Stimulated activated CD4-positive, alpha-beta T cell treated with anti-CD3 and anti-CD28 coated beads, Interleukin-4, amount 100 ng/mL, for 4 hours (primary cell): ENCODE measurements at regions not wholly inside any gene's neighbourhood (a gene's known extent, or its start where the extent isn't known, plus 50 kb on each side); places are given as distances from the start of the nearest gene placed in this dataset.

Experiments
- DNase-seq, 2 experiments: peaks; one replicate each; pipeline ENCODE4 v3.0.0-alpha.2; 2020

DNA sequence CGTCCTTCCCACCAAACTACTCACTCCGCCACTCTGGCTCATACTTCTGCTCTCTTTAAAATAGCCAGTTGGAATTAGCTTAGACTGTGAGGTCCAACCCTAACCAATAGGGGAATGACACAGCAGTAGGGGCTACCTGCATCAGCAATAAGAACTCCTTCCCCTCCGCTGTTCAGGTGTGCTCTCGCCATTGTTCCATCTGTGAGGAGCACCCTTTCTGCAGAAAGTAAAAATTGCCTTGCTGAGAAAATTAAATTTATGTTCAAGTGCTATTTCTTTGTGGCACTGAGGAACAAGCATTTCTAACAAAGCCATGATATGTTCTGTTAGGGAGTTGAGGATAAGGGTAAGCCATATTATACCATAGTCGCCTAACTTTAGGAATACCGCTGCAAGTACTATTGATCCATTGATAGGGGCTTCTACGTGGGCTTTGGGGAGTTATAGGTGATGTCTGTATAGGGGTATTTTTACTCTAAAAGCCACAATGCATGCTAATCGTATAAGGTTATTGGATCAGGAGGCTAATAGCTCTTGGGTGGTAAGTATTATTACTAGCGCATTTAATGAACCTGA is 1269.5 kb downstream of the TYW1 start:
- no peak for DNase-seq

DNA sequence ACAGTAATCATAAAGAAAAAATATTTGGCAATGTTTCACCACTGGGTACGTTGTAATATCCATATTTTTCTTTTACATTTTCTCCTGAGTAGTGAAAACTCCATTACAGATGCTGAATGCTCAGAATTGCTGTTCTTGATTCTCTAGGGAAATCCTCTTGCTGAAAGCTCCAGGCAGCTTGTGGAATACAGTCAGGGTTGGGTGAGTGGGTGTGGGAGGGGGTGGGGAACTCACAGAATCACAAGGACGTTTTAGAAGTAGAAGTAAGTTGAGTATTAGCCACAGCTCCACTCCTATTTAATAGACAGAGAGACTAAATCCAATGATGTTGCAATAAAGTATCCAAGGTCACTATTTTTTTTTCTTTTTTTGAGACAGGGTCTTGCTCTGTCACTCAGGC is 1270.9 kb downstream of the TYW1 start:
- DNase-seq, result no peak

DNA sequence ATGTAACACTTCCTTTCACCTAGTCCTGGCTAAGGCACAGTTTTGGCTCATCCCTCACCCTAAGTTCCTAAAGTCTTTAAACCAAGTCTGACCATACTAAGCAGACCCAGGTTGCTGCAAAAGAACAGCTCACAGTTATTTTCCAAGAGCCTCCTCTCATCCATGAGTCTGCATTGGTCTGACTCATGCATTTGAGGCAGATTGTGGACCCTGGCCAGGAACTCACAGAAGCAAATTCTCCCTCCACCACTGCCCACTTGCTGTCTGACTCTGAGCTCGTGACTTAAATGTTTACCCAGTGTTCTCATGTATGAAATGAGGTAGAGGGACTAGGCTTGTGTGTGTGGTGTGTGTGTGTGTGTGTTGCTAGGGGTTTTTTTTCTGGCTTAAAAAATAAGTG is 1272.8 kb downstream of the TYW1 start:
- no peak for DNase-seq

- no peak for DNase-seq
Observed at GRCh38 chr7:68272507-68272906, 1275.9 kb downstream of the TYW1 start.

DNA sequence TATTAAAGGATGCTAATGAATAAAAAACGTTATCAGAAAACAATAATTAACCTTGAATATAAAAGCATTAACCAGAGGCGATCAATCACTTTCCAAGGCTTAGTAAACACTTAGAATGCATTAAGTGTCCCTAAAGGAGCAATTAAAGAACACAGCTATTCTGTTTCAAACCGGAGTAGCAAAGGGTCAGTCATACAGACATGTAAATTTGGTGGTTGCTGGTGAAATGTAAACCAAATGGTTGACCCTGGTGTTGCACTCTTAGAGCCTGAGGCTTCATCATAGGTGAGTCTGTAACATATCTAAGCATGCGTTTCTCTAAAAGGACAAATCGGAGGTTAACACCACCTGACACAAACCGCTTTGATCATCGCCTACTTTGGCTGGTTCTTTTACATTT is 1280.1 kb downstream of the TYW1 start:
- DNase-seq, result no peak

DNA sequence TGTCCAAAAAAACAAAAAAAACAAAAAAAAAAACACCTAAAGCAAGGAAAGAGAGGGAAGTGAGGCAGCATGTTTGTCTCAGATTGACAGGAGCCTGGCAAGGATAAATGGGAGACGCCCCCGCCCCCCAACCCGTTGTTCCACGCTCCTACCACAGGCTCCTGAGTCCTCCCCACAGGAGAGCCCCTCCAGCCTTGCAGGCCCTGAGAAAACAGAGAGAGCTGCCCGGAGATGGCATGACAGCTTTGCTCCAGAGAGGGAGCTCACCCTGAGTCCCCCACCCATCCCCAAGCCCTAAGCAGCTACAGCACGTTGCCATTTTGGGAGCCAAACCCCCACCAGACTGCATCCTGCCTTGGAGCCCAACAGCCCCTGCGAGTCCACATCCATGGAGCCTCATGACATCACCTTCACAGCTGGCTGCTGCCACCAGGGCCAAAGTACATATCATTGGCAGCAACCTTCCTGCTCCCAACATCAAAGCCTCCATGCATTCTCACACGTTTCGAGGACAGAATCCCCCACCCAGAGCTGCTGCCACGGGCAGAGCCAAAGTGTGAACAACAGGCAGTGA is 1283.3 kb downstream of the TYW1 start:
- no peak for DNase-seq

- DNase-seq, result no peak
Observed at GRCh38 chr7:68280931-68281330, 1284.3 kb downstream of the TYW1 start.

DNA sequence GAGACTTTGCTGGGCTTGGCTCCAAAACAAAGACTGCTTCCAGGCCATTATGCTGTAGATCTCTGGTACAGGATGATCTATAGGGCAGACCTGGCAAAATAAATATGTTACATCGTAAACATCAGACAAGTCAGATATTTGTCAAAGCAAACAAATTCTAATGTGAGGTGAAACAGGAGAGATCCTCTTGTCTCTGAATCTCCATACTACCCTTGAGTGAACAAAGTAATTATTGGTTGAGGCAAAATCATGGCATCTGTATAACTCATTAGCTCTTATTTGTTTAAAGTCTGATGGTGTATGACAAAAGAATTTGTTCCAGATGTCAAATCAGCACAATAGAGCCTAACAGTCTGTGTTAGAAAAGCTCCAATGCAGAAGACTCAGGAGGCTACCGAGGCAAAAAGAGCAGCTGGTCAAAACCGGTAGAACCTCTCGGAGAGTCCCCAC is 1291.5 kb downstream of the TYW1 start:
- DNase-seq, result no peak

DNA sequence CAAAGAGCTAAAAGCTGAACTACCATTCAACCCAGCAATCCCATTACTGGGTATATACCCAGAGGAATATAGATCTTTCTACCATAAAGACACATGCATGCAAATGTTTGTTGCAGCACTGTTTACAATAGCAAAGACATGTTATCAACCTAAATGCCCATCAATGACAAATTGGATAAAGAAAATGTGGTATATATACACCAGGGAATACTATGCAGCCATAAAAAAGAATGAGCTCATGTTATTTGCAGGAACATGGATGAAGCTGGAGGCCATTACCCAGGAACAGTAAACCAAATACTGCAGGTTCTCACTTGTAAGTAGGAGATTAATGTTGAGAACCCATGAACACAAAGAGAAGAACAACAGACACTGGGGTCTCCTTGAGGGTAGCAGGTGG is 1295.1 kb downstream of the TYW1 start:
- no peak for DNase-seq

- no peak for DNase-seq
Observed at GRCh38 chr7:68295386-68295785, 1298.8 kb downstream of the TYW1 start.

DNA sequence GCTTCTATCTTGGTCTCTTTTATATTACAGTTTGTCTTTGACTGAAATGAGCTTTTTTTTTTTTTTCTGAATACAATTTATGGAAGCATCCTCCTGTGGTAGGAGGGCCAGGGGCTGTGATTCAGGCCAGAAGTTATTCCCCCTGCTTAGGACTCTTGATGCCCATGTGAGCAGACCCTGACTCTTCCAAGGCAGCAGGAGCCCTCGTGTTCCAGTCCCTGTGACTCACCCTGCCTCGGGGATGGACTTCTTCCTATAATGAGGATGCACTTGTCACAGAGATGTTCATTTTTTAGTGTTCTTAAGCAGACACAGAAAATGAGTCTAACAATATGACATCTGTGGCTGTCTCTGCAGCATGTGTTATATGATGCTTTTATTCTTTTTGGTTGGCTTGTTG is 1293.7 kb upstream of the AUTS2 start:
- DNase-seq, result no peak

DNA sequence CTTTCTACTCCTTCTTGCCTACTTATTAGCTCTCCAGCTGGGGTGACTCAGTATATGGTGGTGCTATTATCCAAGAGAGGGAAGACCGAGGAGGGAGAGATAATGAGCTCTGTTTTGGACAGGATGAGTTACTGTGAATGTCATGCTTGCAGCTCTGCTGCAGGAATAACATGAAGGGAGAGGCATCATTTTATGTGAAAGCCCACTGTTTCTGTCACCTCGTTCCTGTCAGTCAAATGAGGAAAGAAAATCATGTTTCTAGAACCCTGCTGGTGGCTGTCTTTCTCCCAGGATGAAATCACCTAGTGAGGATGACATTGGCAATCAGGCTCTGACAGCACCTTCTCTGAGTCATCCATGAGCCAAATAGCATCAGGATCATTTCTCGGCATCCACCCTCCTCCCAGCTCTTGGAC is 1291.6 kb upstream of the AUTS2 start:
- no peak for DNase-seq

DNA sequence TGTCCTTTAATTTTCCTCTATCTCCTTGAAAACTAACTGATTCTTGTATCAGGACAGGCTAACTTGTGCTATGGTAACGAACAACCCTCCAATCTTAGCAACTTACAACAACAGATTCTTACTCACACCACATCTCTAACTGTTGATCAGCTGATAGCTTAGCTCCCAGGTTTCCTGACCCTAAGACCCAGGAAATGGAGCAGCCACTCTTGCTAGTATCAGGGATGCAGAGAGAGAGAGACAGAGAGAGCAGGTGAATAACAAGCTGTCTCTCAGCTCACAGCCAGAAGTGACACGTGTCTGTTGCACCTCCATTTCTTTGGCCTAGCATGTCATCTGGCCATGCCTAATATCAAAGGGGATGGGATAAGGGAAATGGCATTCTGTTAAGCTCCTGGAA is 1289.0 kb upstream of the AUTS2 start:
- DNase-seq, result no peak

- DNase-seq, result no peak
Observed at GRCh38 chr7:68309806-68310205, 1288.5 kb upstream of the AUTS2 start.

GRCh38 chr7:68311958-68312357 is 1286.3 kb upstream of the AUTS2 start:
- DNase-seq, result no peak

GRCh38 chr7:68313806-68314205 is 1284.5 kb upstream of the AUTS2 start:
- no peak for DNase-seq

DNA sequence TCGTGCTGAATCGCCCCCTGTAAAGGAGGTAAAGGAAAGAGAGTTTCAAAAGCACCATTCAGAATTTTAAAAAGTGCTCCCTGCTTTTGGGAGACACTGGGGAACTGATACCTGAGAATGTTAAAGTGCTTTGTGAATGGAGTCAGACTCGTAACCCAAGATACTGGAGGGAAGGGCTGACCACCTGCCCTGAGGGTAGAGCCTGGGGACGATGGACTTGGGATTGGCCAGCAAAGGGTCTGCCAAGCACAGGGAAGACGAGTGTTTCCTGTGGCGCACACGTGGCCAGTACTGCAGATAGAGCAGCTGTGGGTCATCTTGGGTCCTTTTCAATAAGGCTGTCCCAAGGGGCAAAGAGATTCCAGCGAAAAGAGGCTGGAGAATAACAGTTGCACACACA is 1284.1 kb upstream of the AUTS2 start:
- no peak for DNase-seq

- DNase-seq, result no peak
Observed at GRCh38 chr7:68317476-68317875, 1280.8 kb upstream of the AUTS2 start.

DNA sequence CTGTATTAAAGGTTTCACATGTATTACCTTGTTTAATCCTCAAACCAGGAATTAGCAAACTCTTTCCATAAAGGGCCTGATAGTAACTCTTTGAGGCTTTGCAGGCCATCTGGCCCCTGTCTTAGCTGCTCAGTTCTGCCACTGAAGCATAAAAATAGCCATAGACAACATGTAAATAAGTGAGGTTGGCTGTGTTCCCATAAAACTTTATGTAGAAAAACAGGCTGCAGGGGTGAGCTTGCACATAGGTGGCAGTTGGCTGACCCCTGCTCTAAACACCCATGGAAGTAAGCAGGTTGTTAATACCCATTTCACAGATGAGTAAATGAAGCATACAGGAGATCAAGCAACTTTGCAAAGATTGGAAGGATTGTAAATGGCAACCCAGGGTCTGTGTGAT is 1279.2 kb upstream of the AUTS2 start:
- DNase-seq, result no peak

DNA sequence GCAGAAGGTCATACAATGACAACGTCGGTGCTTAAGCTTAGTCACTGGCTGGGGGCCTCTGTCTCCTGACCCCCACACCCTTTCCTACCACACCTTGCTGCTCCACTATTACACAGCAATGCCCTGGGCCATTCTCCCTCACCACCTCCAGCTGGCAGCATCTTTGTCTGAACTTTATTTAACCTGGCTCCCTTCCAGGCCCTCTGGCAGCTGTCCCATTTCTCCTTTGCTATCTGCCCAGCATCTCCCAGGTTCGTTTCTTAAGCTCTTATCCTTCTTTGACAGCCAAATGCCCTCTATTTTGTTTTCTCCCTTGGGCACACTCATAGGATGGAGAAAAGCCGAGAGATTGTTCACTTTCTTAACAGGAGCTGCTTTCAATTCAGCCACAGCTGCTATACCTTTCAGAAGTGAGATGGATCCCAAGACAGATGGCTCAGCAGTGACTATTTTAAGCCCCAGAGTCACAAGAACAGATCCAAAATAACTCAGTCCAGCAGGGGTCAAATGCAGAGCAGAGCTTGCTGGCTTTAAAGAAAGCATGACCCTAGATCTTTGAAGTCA is 1277.1 kb upstream of the AUTS2 start:
- DNase-seq, result no peak

DNA sequence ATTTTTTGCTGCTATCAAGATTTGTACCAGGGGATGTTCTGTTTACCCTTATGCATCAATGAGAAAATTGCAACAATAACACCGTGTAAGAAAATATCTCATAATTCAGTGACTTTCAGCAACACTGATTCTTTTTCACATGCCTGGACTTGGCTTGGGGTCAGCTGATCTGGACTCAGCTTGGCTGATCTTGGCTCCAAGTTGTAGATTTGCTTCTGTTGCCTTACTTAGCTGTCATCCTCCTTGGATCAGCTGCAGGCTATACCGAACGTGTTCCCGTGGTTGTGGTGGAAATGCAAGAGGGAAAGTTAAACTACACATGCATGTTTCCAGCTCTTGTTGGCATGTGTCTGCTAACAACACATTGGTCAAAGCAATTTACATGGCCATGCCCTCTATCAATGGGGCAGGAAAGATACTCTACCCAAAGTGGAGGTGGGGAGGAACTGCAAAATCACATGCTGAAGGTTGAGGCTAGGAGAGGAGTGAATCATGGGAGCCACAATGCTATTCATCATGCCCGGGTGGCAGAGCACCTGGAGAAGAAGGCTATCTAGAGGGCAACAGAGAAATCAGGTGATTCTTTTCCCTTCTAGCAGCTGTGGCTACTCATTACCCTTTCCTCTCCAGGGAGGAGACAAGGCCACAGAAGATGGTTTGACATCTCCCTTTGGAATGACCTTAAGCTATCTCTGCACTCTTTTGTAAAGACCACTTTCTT is 1276.3 kb upstream of the AUTS2 start:
- no peak for DNase-seq

- no peak for DNase-seq
Observed at GRCh38 chr7:68324621-68325020, 1273.7 kb upstream of the AUTS2 start.

DNA sequence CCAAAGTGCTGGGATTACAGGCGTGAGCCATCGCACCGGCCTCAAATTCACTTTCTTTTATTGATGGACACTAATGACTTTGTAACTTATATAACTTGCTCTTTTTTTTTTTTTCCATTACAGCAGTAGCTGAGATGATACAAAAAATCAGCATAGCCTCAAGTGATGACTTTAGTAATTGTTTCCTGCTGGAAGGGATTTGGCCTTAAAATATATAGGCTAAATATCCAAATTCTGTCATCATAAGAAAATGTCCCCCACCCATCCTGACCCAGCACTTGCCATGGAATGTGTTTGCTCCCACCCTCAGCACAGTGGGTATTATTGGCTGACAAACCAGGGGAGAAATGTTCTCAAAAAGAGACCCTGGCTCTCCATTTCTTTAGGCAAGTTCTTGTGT is 1264.1 kb upstream of the AUTS2 start:
- DNase-seq, result no peak

GRCh38 chr7:68334636-68335272 is 1263.5 kb upstream of the AUTS2 start:
- no peak for DNase-seq
